Mesothelial cell of epicardium (in vitro differentiated cells): ENCODE measurements at regions not wholly inside any gene's neighbourhood (a gene's known extent, or its start where the extent isn't known, plus 50 kb on each side); places are given as distances from the start of the nearest gene placed in this dataset.

ENCODE experiments used
- DNase-seq, 2 experiments: peaks; one replicate each; pipeline ENCODE4 v3.0.0; 2021; ENCODE audit warnings: low spot score in 2 of 2; ENCODE audit not compliant: unreplicated experiment in 2 of 2
- H3K27ac Mint-ChIP-seq: 2 replicates; pipeline ENCODE4 v1.8.0; 2021; ENCODE audit warnings: mixed read lengths
- H3K27me3 Mint-ChIP-seq: 2 replicates; pipeline ENCODE4 v1.8.0; 2021; ENCODE audit warnings: low read depth, mixed read lengths
- H3K36me3 Mint-ChIP-seq: 2 replicates; pipeline ENCODE4 v1.8.0; 2021; ENCODE audit warnings: mixed read lengths
- H3K4me1 Mint-ChIP-seq: 2 replicates; pipeline ENCODE4 v1.8.0; 2021; ENCODE audit warnings: mixed read lengths
- H3K4me3 Mint-ChIP-seq: 2 replicates; pipeline ENCODE4 v1.8.0; 2021; ENCODE audit warnings: mild to moderate bottlenecking, moderate library complexity, mixed read lengths
- H3K9me3 Mint-ChIP-seq: 2 replicates; pipeline ENCODE4 v1.8.0; 2021; ENCODE audit warnings: mixed read lengths
- TF ChIP-seq, protein P1 (sequence below): fragments of 200-600 bp; sonication (generic); IDR thresholded peaks from one replicate; pipeline ENCODE4 v1.5.0; 2021; ENCODE audit warnings: antibody characterized with exemption; ENCODE audit not compliant: unreplicated experiment

DNA sequence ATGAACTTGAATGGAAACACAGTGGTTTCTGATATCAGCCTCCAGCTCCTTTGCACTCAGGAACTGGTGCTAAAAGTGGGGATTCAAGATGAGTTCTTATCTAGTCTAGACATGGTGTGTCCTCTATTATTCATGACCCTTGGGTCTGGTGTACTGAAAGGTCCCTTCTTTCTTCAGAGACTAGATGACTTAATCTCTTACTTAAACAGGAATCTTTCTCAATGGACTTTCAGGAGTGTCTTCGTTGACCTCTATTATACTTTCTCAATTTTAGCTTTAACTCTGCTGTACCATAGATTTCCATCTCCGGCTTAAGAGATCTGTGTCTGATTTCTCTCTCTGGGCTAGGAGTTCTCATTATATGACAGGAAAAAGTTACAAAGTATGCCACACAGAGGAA lies 83.5 kb upstream of the INHBA start:
- Mint-ChIP-seq H3K4me3 (no peak overlapping the region), H3K27ac (no peak overlapping the region), H3K4me1 (peaks cover 16% of the 10 kb centered on the region), H3K27me3 (peaks cover 12% of the 10 kb centered on the region), H3K36me3 (no peaks in the 10 kb centered on the region), H3K9me3 (no peaks in the 10 kb centered on the region)
- TF ChIP-seq, protein P1, sequence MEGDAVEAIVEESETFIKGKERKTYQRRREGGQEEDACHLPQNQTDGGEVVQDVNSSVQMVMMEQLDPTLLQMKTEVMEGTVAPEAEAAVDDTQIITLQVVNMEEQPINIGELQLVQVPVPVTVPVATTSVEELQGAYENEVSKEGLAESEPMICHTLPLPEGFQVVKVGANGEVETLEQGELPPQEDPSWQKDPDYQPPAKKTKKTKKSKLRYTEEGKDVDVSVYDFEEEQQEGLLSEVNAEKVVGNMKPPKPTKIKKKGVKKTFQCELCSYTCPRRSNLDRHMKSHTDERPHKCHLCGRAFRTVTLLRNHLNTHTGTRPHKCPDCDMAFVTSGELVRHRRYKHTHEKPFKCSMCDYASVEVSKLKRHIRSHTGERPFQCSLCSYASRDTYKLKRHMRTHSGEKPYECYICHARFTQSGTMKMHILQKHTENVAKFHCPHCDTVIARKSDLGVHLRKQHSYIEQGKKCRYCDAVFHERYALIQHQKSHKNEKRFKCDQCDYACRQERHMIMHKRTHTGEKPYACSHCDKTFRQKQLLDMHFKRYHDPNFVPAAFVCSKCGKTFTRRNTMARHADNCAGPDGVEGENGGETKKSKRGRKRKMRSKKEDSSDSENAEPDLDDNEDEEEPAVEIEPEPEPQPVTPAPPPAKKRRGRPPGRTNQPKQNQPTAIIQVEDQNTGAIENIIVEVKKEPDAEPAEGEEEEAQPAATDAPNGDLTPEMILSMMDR: no peak
- DNase-seq: no peak

DNA sequence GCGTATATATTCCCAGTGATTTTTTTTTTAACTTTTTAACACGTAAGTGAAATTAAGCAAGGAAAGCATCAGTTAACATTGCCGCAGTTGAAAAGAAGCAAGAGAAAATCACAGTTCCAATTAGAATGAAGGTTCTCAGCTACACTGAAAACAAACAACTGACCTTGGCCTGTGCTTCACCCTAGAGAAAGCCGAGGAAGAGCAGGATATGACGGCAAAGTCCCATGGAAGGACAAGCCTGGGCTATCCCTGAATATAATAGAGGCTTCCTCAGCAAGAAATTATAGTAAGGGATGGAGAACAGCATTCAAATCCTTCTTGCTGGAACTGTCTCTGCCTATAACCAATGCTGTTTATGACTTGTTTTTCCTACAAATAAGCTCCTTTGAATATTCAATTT lies 83.0 kb upstream of the INHBA start:
- Mint-ChIP-seq H3K27me3 (peaks cover 12% of the 10 kb centered on the region), H3K9me3 (peaks cover 5% of the 10 kb centered on the region), H3K36me3 (no peaks in the 10 kb centered on the region), H3K4me3 (no peak overlapping the region), H3K4me1 (peaks cover 16% of the 10 kb centered on the region), H3K27ac (no peak overlapping the region)
- no peak for DNase-seq
- TF ChIP-seq, protein P1: no peak

DNA sequence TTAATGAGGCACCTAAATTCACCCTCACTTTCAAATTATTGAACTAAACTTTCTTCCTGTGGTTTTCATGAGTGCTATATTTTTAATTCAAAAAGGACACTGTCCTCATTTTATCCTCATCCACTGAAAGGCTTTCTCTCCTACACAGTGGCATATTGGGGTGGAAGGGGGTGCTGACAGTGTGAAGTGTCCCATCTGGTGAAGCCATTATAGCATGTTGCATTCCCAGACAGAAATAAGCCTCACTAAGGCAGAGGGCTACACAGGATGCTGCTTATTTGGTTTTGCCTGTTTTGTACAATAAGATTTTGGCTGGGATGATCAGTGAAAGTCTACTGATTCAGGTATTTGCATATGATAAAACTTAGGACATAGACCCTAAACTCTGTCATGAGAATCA lies 82.4 kb upstream of the INHBA start:
- no peak for DNase-seq
- H3K9me3 Mint-ChIP-seq: peaks cover 7% of the 10 kb centered on the region
- TF ChIP-seq, protein P1: no peak
- peaks cover 16% of the 10 kb centered on the region for H3K4me1 Mint-ChIP-seq
- H3K36me3 Mint-ChIP-seq: no peaks in the 10 kb centered on the region
- peaks cover 12% of the 10 kb centered on the region for H3K27me3 Mint-ChIP-seq
- no peak overlapping the region for H3K27ac Mint-ChIP-seq
- no peak overlapping the region for H3K4me3 Mint-ChIP-seq

DNA sequence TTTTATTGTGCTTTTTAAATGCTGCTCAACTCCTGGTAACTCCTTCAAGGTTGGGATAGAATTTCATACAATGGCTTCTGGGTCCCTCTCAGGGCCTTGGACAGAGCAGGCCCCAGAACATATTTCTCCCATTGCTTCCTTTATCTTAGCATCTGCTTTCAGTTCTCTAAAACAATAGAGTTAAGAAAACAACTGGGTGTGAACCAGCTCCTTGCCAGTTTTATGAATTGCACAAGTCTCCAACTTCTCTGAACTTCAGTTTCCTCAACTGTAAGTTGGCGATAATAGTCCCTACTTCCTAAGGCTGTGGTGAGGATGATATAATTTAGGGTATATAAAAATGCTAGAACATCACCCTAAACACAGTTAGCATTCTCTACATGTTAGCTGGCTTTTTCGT lies 77.0 kb upstream of the INHBA start:
- Mint-ChIP-seq H3K4me3 (no peak overlapping the region), H3K9me3 (peaks cover 10% of the 10 kb centered on the region), H3K4me1 (no peaks in the 10 kb centered on the region), H3K27me3 (peaks cover 12% of the 10 kb centered on the region), H3K27ac (no peak overlapping the region), H3K36me3 (no peaks in the 10 kb centered on the region)
- TF ChIP-seq, protein P1: no peak
- no peak for DNase-seq

DNA sequence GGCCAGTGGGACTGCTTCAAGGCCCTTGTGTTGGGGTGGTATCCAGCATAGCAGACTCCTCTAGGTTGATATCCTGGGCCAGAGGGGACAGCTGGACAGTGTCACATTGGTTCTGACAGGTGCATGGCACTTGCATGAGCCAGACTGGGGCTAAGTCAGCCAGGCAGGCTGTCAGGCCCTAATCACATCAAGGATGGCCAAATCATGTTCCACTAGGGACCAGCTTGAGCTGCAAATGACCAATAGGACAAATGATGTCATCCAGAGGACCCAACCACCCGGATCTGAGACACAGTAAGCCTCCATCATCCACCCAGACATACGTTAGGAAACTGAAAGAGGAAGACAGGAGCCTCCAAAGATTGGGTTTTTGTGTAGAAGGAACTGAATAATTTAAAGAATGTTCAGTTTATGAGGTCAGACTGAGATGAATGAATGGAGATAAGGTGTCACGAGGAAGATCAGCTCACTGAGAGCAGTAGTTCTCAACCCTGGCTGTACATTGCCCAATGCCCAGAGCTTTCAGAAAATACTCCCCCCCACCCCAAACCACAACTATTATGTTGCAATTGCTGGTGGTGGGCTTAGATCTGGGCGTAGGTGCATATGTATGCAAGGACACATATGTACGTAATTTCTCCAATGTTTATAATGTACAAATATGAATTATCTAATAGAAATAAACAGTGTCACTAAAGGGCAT lies 75.2 kb upstream of the INHBA start:
- TF ChIP-seq, protein P1: no peak
- Mint-ChIP-seq H3K4me1 (no peaks in the 10 kb centered on the region), H3K4me3 (no peak overlapping the region), H3K9me3 (peaks cover 10% of the 10 kb centered on the region), H3K27me3 (no peaks in the 10 kb centered on the region), H3K36me3 (no peaks in the 10 kb centered on the region), H3K27ac (no peak overlapping the region)
- no peak for DNase-seq

DNA sequence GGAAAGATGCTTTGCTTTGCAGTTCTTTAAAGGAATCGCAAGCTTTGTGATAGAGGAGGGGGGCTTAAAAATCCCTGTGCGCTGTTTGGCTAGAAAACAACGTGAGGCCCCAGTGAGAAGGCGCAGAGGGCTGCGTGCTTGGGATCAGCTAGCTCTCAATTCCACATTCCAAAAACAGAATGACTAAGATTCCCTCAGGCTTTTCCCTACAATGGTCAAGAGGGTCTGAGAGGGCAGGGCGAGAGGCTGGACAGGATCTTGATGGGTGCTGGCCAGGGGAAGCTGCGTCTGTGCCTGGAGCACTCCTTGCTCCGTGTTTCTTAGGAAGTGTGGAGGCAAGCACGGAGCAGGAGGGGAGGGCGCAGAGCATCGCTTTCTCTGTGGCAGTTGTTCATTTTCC lies 72.1 kb upstream of the INHBA start:
- H3K27me3 Mint-ChIP-seq: no peaks in the 10 kb centered on the region
- no peak for DNase-seq
- no peak overlapping the region for H3K27ac Mint-ChIP-seq
- TF ChIP-seq, protein P1: no peak
- no peak overlapping the region for H3K4me3 Mint-ChIP-seq
- no peaks in the 10 kb centered on the region for H3K36me3 Mint-ChIP-seq
- peaks cover 4% of the 10 kb centered on the region for H3K9me3 Mint-ChIP-seq
- no peaks in the 10 kb centered on the region for H3K4me1 Mint-ChIP-seq
